ENCODE measurements at regions not wholly inside any gene's neighbourhood (a gene's known extent, or its start where the extent isn't known, plus 50 kb on each side); places are given as distances from the start of the nearest gene placed in this dataset.

GRCh38 chr17:71801301-71801700 is 319.5 kb upstream of the SOX9 start:
- TF ChIP-seq EZH2 (IDR thresholded peaks at IDR 0.05; ENCODE audit: borderline replicate concordance, low read depth, low read length, poor library complexity, severe bottlenecking) (no peak), CTCF (conservative IDR thresholded peaks at IDR 0.05; ENCODE audit: low read depth, low read length) (no peak)
- CTCF ChIA-PET, result no interaction called here
- no peaks in the 10 kb centered on the region for H3K36me3 ChIP-seq (ENCODE audit: insufficient read depth, low read length, poor library complexity, severe bottlenecking)
- H3K4me1 ChIP-seq (ENCODE audit: insufficient read depth, low read length, poor library complexity, severe bottlenecking), result peaks cover 11% of the 10 kb centered on the region
- no peak for DNase-seq (ENCODE audit: low spot score)
- no peaks in the 10 kb centered on the region for H3K9me3 ChIP-seq (ENCODE audit: low read depth, low read length, poor library complexity, severe bottlenecking)
- H3K27me3 ChIP-seq (replicated peaks; ENCODE audit: insufficient read depth, low read depth, low read length, poor library complexity), result no peaks in the 10 kb centered on the region
- no peak overlapping the region for H3K27ac ChIP-seq (ENCODE audit: low read depth, low read length, poor library complexity, severe bottlenecking)
- intact Hi-C loops (cut with micrococcal nuclease; ENCODE audit: unreplicated experiment), result no loop called here
- POLR2A ChIA-PET (ENCODE audit: low non-redundant PET), result no interaction called here
- no peak overlapping the region for H3K4me3 ChIP-seq (ENCODE audit: low read depth, low read length, poor library complexity, severe bottlenecking)
- no TSS peak for BruUV-seq (replicated peaks)

GRCh38 chr17:71802663-71803062 is 318.2 kb upstream of the SOX9 start:
- Histone ChIP-seq H3K9me3 (ENCODE audit: low read depth, low read length, poor library complexity, severe bottlenecking) (no peaks in the 10 kb centered on the region), H3K4me3 (ENCODE audit: low read depth, low read length, poor library complexity, severe bottlenecking) (no peak overlapping the region), H3K27ac (ENCODE audit: low read depth, low read length, poor library complexity, severe bottlenecking) (no peak overlapping the region), H3K36me3 (ENCODE audit: insufficient read depth, low read length, poor library complexity, severe bottlenecking) (no peaks in the 10 kb centered on the region), H3K4me1 (ENCODE audit: insufficient read depth, low read length, poor library complexity, severe bottlenecking) (peaks cover 11% of the 10 kb centered on the region), H3K27me3 (replicated peaks; ENCODE audit: insufficient read depth, low read depth, low read length, poor library complexity) (no peaks in the 10 kb centered on the region)
- intact Hi-C loops (cut with micrococcal nuclease; ENCODE audit: unreplicated experiment), result no loop called here
- TF ChIP-seq CTCF (conservative IDR thresholded peaks at IDR 0.05; ENCODE audit: low read depth, low read length) (no peak), EZH2 (IDR thresholded peaks at IDR 0.05; ENCODE audit: borderline replicate concordance, low read depth, low read length, poor library complexity, severe bottlenecking) (no peak)
- BruUV-seq (replicated peaks), result no TSS peak
- POLR2A ChIA-PET (ENCODE audit: low non-redundant PET), result no interaction called here
- CTCF ChIA-PET, result no interaction called here
- DNase-seq (ENCODE audit: low spot score), result no peak

- intact Hi-C loops (cut with micrococcal nuclease; ENCODE audit: unreplicated experiment), result no loop called here
- ChIA-PET POLR2A (ENCODE audit: low non-redundant PET) (no interaction called here), CTCF (no interaction called here)
- Histone ChIP-seq H3K4me1 (ENCODE audit: insufficient read depth, low read length, poor library complexity, severe bottlenecking) (peaks cover 11% of the 10 kb centered on the region), H3K36me3 (ENCODE audit: insufficient read depth, low read length, poor library complexity, severe bottlenecking) (no peaks in the 10 kb centered on the region), H3K27me3 (replicated peaks; ENCODE audit: insufficient read depth, low read depth, low read length, poor library complexity) (no peaks in the 10 kb centered on the region), H3K4me3 (ENCODE audit: low read depth, low read length, poor library complexity, severe bottlenecking) (no peak overlapping the region), H3K27ac (ENCODE audit: low read depth, low read length, poor library complexity, severe bottlenecking) (no peak overlapping the region), H3K9me3 (ENCODE audit: low read depth, low read length, poor library complexity, severe bottlenecking) (no peaks in the 10 kb centered on the region)
- TF ChIP-seq CTCF (conservative IDR thresholded peaks at IDR 0.05; ENCODE audit: low read depth, low read length) (no peak), EZH2 (IDR thresholded peaks at IDR 0.05; ENCODE audit: borderline replicate concordance, low read depth, low read length, poor library complexity, severe bottlenecking) (no peak)
- DNase-seq (ENCODE audit: low spot score), result no peak
- no TSS peak for BruUV-seq (replicated peaks)
These were observed 317.1 kb upstream of the SOX9 start for GRCh38 chr17:71803656-71804284.
